GM19468 (cell line): ENCODE measurements at regions not wholly inside any gene's neighbourhood (a gene's known extent, or its start where the extent isn't known, plus 50 kb on each side); places are given as distances from the start of the nearest gene placed in this dataset.
"Not testable (repeated sequence)": the region's sequence is repeated elsewhere in the genome, so short reads cannot be mapped to it uniquely, and the experiment has no call there.

Source experiments
- ATAC-seq: cut with Tn5 transposase; IDR thresholded peaks from one replicate; pipeline ENCODE4 v1.9.1; 2021; ENCODE audit warnings: mild to moderate bottlenecking, moderate library complexity, moderate number of reproducible peaks; ENCODE audit not compliant: unreplicated experiment; ENCODE audit errors: extremely low read depth

GRCh38 chr4:148618856-148619255 lies 176.6 kb upstream of the NR3C2 start:
- ATAC-seq: no peak

DNA sequence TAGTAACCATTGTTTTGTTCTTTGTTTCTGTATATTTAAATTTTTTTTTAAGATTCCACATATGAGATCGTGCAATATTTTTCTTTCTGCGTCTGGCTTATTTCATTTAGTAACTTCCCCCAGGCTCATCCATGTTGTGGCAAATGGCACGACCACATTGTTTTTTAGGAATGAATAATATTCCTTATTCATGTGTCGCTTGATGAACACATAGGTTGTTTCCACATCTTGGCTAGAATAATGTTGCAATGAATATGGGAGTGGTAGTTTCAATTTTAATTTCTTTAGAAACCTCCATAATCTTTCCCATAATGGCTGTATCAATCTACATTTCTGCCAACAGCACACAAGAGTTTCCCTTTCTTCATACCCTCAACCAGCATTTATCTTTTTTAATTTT lies 166.8 kb upstream of the NR3C2 start:
- no peak for ATAC-seq

DNA sequence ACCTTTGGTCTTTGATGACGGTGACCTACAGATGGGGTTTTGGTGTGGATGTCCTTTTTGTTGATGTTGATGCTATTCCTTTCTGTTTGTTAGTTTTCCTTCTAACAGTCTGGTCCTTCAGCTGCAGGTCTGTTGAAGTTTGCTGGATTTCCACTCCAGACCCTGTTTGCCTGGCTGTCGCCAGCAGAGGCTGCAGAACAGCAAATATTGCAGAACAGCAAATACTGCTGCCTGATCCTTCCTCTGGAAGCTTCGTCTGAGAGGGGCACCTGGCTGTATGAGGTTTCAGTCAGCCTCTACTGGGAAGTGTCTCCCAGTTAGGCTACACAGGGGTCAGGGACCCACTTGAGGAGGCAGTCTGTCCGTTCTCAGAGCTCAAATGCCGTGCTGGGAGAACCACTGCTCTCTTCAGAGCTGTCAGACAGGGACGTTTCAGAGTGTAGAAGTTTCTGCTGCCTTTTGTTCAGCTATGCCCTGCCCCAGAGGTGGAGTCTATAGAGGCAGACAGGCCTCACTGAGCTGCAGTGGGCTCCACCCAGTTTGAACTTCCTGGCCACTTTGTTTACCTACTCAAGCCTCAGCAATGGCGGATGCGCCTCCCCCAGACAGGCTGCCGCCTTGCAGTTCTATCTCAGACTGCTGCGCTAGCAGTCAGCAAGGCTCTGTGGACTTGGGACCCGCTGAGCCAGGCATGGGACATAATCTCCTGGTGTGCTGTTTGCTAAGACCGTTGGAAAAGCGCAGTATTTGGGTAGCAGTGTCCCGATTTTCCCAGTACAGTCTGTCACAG lies 156.4 kb upstream of the NR3C2 start:
- not testable (repeated sequence) for ATAC-seq

DNA sequence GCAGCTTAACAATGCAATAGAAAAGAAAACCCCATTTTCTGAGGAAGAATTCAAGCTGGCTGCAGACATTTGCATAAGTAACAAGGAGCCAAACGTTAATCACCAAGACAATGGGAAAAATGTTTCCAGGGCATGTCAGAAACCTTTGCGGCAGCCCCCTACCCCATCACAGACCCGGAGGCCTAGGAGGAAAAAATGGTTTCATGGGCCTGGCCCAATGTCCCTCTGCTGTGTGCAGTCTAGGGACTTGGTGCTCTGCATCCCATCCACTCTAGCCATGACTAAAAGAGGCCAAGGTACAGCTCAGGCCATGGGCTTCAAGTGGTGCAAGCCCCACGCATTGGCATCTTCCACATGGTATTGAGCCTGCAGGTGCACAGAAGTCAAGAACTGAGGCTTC lies 147.0 kb upstream of the NR3C2 start:
- ATAC-seq: no peak

GRCh38 chr4:148575577-148575976 lies 133.4 kb upstream of the NR3C2 start:
- ATAC-seq: no peak

DNA sequence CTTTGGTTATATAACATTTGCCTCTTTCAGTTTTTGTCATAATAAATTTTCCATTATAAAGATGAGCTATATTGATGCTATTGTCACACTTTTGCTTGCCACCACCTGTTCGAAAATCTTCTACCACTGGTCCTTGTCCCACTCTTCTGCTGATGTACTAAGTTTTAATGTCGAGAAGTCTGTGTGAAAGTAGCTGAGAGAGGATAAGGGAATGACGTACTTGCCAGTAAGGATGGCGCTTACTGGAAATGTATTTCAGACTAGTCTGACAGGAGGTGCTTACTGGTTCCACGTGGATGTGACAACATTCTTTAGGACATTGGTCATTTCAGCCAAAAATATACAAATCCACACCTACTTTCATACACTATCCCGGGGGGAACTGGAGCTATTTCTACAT lies 132.7 kb upstream of the NR3C2 start:
- ATAC-seq: no peak

GRCh38 chr4:148574502-148574901 lies 132.3 kb upstream of the NR3C2 start:
- ATAC-seq: no peak

DNA sequence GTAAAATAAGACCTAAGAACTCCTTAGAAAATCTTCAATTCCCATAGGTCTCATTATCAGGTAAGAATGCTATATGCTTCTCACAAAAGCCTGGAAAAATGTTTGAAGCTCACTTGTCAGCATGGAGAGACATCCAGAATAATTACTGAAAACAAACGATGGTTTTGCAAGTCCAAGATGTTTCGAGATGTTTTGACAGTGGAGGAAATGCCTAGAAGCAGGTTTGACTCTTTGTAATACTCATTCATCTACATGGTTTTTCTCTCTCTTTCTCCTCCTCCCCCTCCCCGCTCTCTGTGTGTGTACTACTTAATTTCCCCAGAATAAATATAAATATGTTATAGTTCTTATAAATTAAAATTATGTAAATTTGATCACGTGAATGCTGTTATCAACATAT lies 131.9 kb upstream of the NR3C2 start:
- no peak for ATAC-seq

GRCh38 chr4:148573296-148573695 lies 131.1 kb upstream of the NR3C2 start:
- ATAC-seq: no peak

DNA sequence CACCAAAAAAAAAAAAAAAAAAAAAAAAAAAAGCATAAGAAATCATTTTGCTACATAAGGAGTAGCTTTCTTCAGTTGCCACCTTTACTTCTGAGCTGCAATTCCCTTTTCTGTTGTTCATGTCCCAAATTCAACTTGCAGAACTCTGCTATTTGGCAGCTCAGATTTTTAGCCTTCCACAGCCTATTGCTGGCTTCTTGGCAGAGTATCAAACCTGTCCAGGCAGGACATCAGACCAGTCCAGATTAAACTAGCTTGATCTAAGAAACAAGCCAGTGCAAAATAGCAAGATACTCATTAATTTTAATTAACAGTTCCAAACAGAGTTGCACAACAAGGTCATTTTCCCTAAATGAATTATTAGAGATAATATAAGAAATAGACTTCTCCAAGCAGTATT lies 123.6 kb upstream of the NR3C2 start:
- no peak for ATAC-seq

GRCh38 chr4:148563684-148564083 lies 121.5 kb upstream of the NR3C2 start:
- ATAC-seq: no peak

DNA sequence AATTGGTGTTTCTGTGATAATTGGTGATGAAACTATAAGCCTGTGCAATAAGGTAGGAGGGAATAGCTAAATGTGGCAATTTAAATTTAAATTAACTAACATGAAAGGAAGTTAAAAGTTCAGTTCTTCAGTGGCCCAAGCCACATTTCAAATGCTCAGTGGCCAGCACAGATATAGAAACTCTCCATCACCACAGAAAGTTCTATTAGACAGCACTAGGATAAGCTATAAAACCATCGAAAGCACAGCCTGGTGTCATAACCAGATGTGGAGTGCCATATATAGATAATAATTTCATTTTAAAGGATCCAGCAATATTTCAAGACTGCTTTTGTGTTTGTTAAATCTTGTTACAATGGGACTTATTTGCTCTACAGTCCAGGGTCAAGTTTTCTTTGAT lies 119.3 kb upstream of the NR3C2 start:
- ATAC-seq: no peak

DNA sequence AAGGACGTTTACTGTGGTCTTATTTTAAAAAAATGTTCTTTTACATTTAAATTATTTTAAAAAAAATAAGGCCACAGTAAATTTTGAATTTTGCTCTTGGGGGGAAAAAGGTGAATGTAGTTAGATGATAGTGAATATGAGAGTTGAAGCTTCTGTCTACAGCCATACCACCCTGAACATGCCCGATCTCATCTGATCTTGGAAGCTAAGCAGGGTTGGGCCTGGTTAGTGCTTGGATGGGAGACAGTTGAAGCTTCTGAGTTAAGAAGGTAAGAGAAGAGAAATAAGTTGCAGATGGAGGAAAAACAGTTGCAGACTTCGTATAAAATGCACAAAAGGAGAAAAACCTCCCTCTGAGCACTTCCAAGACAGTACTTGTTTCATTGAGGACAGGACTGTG lies 115.6 kb upstream of the NR3C2 start:
- no peak for ATAC-seq

DNA sequence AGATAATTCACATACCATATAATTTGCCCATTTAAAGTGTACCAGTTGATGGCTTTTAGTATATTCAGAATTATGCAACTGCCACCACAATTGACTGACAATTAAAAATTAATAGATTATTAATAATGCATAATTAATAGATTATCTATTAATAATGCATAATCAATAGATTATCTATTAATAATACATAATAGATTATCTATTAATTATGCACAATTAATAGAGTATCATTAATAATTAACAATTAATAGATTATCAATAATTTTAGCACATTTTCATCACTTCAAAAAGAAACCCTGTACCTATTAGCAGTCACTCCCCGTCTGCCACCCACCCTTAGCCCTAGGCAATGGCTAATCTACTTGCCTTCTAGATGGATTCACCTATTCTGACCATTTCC lies 108.6 kb upstream of the NR3C2 start:
- ATAC-seq: no peak

- no peak for ATAC-seq
Observed at GRCh38 chr4:148542922-148543623, 100.9 kb upstream of the NR3C2 start.

- no peak for ATAC-seq
Observed at GRCh38 chr4:148540622-148541326, 98.6 kb upstream of the NR3C2 start.

DNA sequence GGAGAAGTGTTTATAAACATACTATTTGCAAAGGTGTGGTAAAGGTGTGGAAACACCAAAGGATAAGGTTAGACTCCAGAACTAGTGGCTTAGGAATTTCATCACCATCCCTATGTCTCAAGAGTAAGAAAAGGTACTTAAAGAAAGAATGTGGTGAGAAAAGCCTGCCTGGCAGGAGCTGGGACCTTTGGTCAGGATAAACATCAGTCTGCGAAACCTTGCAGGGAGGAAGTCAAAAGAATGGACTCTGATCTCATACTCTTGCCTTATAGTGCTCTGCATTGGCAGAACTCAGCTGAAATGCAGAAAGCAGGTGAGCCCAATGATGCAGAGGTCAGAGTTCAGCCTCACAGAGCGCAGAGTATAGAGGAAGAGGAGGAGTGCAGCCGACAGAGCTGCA lies 97.2 kb upstream of the NR3C2 start:
- no peak for ATAC-seq

GRCh38 chr4:148533851-148534250 lies 91.6 kb upstream of the NR3C2 start:
- not testable (repeated sequence) for ATAC-seq

DNA sequence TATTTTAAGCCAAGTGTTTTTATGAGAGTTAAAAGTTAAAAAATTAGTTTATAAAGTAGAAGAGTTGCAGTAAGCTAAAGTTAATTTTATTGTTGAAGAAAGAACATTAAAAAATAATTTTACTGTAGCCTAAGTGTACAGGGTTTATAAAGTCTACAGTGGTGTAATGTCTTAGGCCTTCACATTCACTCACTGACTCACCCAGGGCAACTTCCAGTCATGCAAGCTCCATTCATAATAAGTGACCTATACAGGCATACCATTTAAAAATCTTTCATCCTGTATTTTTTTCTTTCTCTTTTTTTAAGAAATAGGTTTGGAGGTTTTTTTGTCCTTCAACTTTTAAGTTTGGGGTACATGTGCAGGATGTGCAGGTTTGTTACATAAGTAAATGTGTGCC lies 87.9 kb upstream of the NR3C2 start:
- ATAC-seq: no peak

- no peak for ATAC-seq
Observed at GRCh38 chr4:148527571-148527970, 85.4 kb upstream of the NR3C2 start.

DNA sequence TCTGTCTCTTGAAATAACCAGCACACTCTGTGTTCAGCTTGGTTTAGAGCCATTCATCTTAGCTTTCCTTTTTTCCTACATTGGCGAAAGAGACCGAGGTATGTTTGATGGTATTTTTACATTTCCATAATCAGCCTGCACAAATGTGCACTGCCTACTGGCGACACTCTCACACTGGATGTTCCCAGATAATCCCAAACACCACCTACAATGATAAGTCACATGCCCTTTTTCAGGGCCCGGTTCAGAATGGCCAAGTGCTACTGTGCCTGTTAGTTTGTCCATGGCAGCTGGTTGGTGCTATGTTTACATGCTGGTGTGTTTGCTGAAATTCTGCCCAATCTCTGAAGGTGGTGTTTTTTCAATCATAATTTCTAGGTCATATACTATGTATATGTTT lies 80.8 kb upstream of the NR3C2 start:
- no peak for ATAC-seq
